Breast epithelium (tissue), 3 donors: ENCODE measurements at regions not wholly inside any gene's neighbourhood (a gene's known extent, or its start where the extent isn't known, plus 50 kb on each side); places are given as distances from the start of the nearest gene placed in this dataset.

Experiments used
- CTCF ChIP-seq, 3 donors: fragments of 450-650 bp; IDR thresholded peaks; one replicate each; pipeline ENCODE4 v1.5.1; 2016 to 2017; ENCODE audit warnings: antibody characterized with exemption in 3 of 3, mild to moderate bottlenecking in 3 of 3, moderate library complexity in 3 of 3
- POLR2A ChIP-seq: fragments of 450-650 bp; IDR thresholded peaks from one replicate; pipeline ENCODE4 v1.6.1; 2016; ENCODE audit warnings: antibody characterized with exemption, mild to moderate bottlenecking, moderate library complexity
- POLR2AphosphoS5 ChIP-seq, 3 donors: sonication (generic); formaldehyde crosslinking; IDR thresholded peaks; one replicate each; pipeline ENCODE4 v1.6.1; 2017; ENCODE audit warnings: antibody characterized with exemption in 3 of 3

- TF ChIP-seq POLR2AphosphoS5 (IDR thresholded peaks at IDR 0.05): no peak
- TF ChIP-seq CTCF (IDR thresholded peaks at IDR 0.05): no peak
- TF ChIP-seq POLR2A: no peak
Measured at GRCh38 chr14:55949708-55950107, 168.5 kb upstream of the PELI2 start.
